K562 (cell line): ENCODE measurements at regions not wholly inside any gene's neighbourhood (a gene's known extent, or its start where the extent isn't known, plus 50 kb on each side); places are given as distances from the start of the nearest gene placed in this dataset.
A peak's percentile ranks its signal among the peaks of the same experiment; 100 is the strongest.

Source experiments
- ATAC-seq: fragments of 200-7000 bp; cut with Tn5 transposase; 3 replicates; pipeline ENCODE4 v1.9.1; 2020; ENCODE audit warnings: moderate library complexity
- BruUV-seq: library from RNA; stranded (reverse); fragments of 400-500 nt; replicated peaks from 2 replicates; lab custom pipeline; 2021; lab: Mats Ljungman, UMichigan
- CTCF ChIA-PET: fragments of 300-600 bp; formaldehyde crosslinking; extraction: SDS; loops from one replicate; lab custom pipeline; 2021; ENCODE audit warnings: low intra/inter-chr PET ratio; lab: Yijun Ruan, JAX
- POLR2A ChIA-PET: fragments of 300-600, 350-650 bp; sonication (Branson Sonifier 250); formaldehyde crosslinking; extraction: SDS; loops from one replicate; lab custom pipeline; 2021; ENCODE audit warnings: antibody characterized with exemption, inconsistent platforms; lab: Yijun Ruan, JAX
- DNase-seq, 4 experiments: peaks; one replicate each; pipeline versions ENCODE4 v3.0.0 to v3.0.0-alpha.2; 2011 to 2018; ENCODE audit warnings: low spot score in 3 of 4, mixed read lengths in 3 of 4; ENCODE audit errors: extremely low read depth in 1 of 4
- FAIRE-seq: peaks from 2 replicates; lab custom pipeline; 2011; peaks lifted over from hg19 to GRCh38; lab: Jason Lieb, UNC
- H2AFZ ChIP-seq: 2 replicates; pipeline ENCODE4 v1.6.0; 2011; ENCODE audit warnings: low read depth, low read length, control low read depth, inconsistent platforms
- H3K27ac ChIP-seq: fragments of 200-600 bp; 3 replicates; pipeline ENCODE4 v1.8.0; 2011; ENCODE audit warnings: low read depth, mild to moderate bottlenecking, control low read depth, inconsistent platforms, low read length, moderate library complexity, mixed read lengths; ENCODE audit errors: extremely low read depth
- H3K27me3 ChIP-seq, 2 experiments: fragments of 300-600 bp in 1 of 2; 2 replicates in 1 of 2; 3 replicates in 1 of 2; pipeline versions ENCODE4 v1.6.0 to v1.8.0; 2011; ENCODE audit warnings: inconsistent platforms in 2 of 2, low read length in 2 of 2, mild to moderate bottlenecking in 1 of 2, mixed read lengths in 1 of 2, moderate library complexity in 1 of 2; ENCODE audit not compliant: control insufficient read depth in 2 of 2, insufficient read depth in 2 of 2
- H3K36me3 ChIP-seq: fragments of 300-600 bp; 3 replicates; pipeline ENCODE4 v1.8.0; 2011; ENCODE audit warnings: mild to moderate bottlenecking, low read length, inconsistent platforms; ENCODE audit not compliant: control insufficient read depth, insufficient read depth
- H3K4me1 ChIP-seq, 2 experiments: fragments of 200-600 bp in 1 of 2; replicated peaks in 1 of 2; 2 replicates in 1 of 2; 3 replicates in 1 of 2; pipeline versions ENCODE4 v1.5.1 to v1.8.0; 2011; ENCODE audit warnings: inconsistent platforms in 2 of 2, low read length in 2 of 2, mild to moderate bottlenecking in 1 of 2, mixed read lengths in 1 of 2, moderate library complexity in 1 of 2; ENCODE audit not compliant: control insufficient read depth in 2 of 2, insufficient read depth in 2 of 2
- H3K4me2 ChIP-seq: 2 replicates; pipeline ENCODE4 v1.6.1; 2011; ENCODE audit warnings: low read length, control low read depth, inconsistent platforms, mixed read lengths; ENCODE audit not compliant: insufficient read depth
- H3K4me3 ChIP-seq: fragments of 200-600 bp; sonication (generic), shearing (Covaris generic); 2 replicates; pipeline ENCODE4 v1.5.1; 2016; ENCODE audit warnings: control low read depth, inconsistent platforms
- H3K79me2 ChIP-seq: fragments of 200-600 bp; 3 replicates; pipeline ENCODE4 v1.8.0; 2011; ENCODE audit warnings: low read length, inconsistent platforms; ENCODE audit not compliant: control insufficient read depth, insufficient read depth
- H3K9ac ChIP-seq, 2 experiments: 2 replicates each; pipeline versions ENCODE4 v1.6.0 to v1.6.1; 2011; ENCODE audit warnings: low read depth in 2 of 2, low read length in 2 of 2, control low read depth in 1 of 2, inconsistent platforms in 1 of 2, mild to moderate bottlenecking in 1 of 2, mixed read lengths in 1 of 2; ENCODE audit not compliant: insufficient read depth in 1 of 2
- H3K9me1 ChIP-seq: one replicate; pipeline ENCODE4 v1.6.0; 2011; ENCODE audit warnings: inconsistent platforms, mild to moderate bottlenecking, low read length, moderate library complexity; ENCODE audit not compliant: control insufficient read depth, insufficient read depth
- H3K9me3 ChIP-seq: replicated peaks from 2 replicates; pipeline ENCODE4 v1.5.1; 2011; ENCODE audit warnings: low read depth, low read length, inconsistent platforms; ENCODE audit not compliant: control insufficient read depth, insufficient read depth
- H4K20me1 ChIP-seq: replicated peaks from 2 replicates; pipeline ENCODE4 v1.6.1; 2011; ENCODE audit warnings: low read length, inconsistent platforms, mixed read lengths; ENCODE audit not compliant: control insufficient read depth, insufficient read depth
- EHMT2 ChIP-seq: fragments of 450-650 bp; IDR thresholded peaks from 2 replicates; pipeline ENCODE4 v1.6.1; 2018; ENCODE audit warnings: antibody characterized with exemption
- EP300 ChIP-seq: IDR thresholded peaks from 2 replicates; pipeline ENCODE4 v1.6.1; 2012; ENCODE audit warnings: low read length, improper control_type of control experiment
- SPI1 ChIP-seq: IDR thresholded peaks from 2 replicates; pipeline ENCODE4 v1.6.1; 2011; ENCODE audit warnings: low read depth, low read length, control low read depth, borderline replicate concordance
- ZNF124 ChIP-seq: sonication (generic); formaldehyde crosslinking; IDR thresholded peaks from 2 replicates; pipeline ENCODE4 v1.8.1; 2022; ENCODE audit warnings: missing genetic modification reagents
- ZNF589 ChIP-seq: fragments of 200-800 bp; sonication (Bioruptor generic); IDR thresholded peaks from 2 replicates; pipeline ENCODE4 v1.6.1; 2016; ENCODE audit warnings: low read depth, missing genetic modification characterization, missing compliant biosample characterization
- WGBS: fragments of 100-300 bp; shearing (Covaris generic); methylation state at CpG from one replicate; pipeline ENCODE4 v1.1.6; 2016; ENCODE audit warnings: low coverage, mixed read lengths; ENCODE audit not compliant: insufficient coverage; ENCODE audit errors: missing lambda C conversion rate; 5-methylcytosine and 5-hydroxymethylcytosine counted together
- in situ Hi-C: fragments of 300-500 bp; cut with MboI; formaldehyde crosslinking; loops from 4 replicates; pipeline ENCODE4 v1.15.0; 2018; ENCODE audit warnings: inconsistent platforms, mixed read lengths
- intact Hi-C: fragments of 100-400 bp; cut with micrococcal nuclease; formaldehyde crosslinking; loops from 2 replicates; pipeline ENCODE4 v1.14.2; 2022
- TF ChIP-seq, protein P1 (sequence below): sonication (generic); formaldehyde crosslinking; IDR thresholded peaks from 2 replicates; pipeline ENCODE4 v1.9.0; 2022; ENCODE audit warnings: mild to moderate bottlenecking, missing genetic modification reagents

GRCh38 chr2:176601066-176601465, 331.8 kb downstream of the MTX2 start:
- in situ Hi-C loops, result no loop called here
- Histone ChIP-seq H3K4me3 (no peak overlapping the region), H3K9ac (no peak overlapping the region), H3K36me3 (no peaks in the 10 kb centered on the region), H3K9me1 (no peaks in the 10 kb centered on the region), H4K20me1 (no peaks in the 10 kb centered on the region), H2AFZ (no peak overlapping the region), H3K79me2 (no peaks in the 10 kb centered on the region), H3K9me3 (no peaks in the 10 kb centered on the region), H3K27me3 (no peaks in the 10 kb centered on the region; a peak in 1 of 5 replicates), H3K4me1 (no peaks in the 10 kb centered on the region), H3K4me2 (no peak overlapping the region), H3K27ac (no peak overlapping the region)
- WGBS, result 0% methylated on average over 2 of the region's 2 CpGs
- intact Hi-C loops, result no loop called here
- no peak for TF ChIP-seq ZNF589
- TF ChIP-seq, protein P1, sequence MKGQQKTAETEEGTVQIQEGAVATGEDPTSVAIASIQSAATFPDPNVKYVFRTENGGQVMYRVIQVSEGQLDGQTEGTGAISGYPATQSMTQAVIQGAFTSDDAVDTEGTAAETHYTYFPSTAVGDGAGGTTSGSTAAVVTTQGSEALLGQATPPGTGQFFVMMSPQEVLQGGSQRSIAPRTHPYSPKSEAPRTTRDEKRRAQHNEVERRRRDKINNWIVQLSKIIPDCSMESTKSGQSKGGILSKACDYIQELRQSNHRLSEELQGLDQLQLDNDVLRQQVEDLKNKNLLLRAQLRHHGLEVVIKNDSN (CRISPR knock-in tag), result no peak
- ChIA-PET POLR2A (no interaction called here), CTCF (no interaction called here)
- ATAC-seq (no peak), FAIRE-seq (no peak), DNase-seq (no peak)
- no TSS peak for BruUV-seq

DNA sequence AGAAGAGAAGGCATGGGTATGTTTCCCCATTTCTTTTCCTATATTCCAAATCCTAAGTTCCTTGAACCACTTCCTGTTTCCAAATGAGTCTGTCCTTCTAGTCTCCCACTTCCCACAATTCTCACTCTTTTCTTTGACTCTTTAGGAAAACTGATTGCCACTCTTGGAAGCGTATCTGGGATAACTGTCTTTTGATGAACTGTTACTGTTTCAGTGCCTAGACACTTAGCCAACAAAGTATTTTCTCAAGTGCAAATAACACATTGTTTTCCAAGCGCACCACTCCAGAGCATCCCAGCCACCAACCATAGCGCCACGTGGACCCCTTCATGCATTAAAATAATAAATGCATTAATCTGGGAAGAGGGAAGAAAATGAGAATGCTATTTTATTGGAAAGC, 342.8 kb downstream of the MTX2 start:
- Histone ChIP-seq H3K4me3 (no peak overlapping the region), H3K27me3 (no peaks in the 10 kb centered on the region), H3K4me2 (no peak overlapping the region), H3K79me2 (no peaks in the 10 kb centered on the region), H3K9me3 (no peaks in the 10 kb centered on the region), H3K4me1 (no peaks in the 10 kb centered on the region; a peak in 1 of 5 replicates), H3K9me1 (no peaks in the 10 kb centered on the region), H4K20me1 (no peaks in the 10 kb centered on the region), H3K36me3 (no peaks in the 10 kb centered on the region), H2AFZ (no peak overlapping the region), H3K27ac (no peak overlapping the region), H3K9ac (no peak overlapping the region)
- in situ Hi-C loops, result no loop called here
- DNase-seq (no peak), ATAC-seq (no peak), FAIRE-seq (no peak)
- POLR2A ChIA-PET, result no interaction called here
- WGBS, result 3% methylated on average over 4 of the region's 4 CpGs
- TF ChIP-seq EP300 (no peak), SPI1 (0 out of 2 replicates have a peak, but pooled peaks have one; percentile 8), EHMT2 (no peak), ZNF124 (no peak)
- intact Hi-C loops, result no loop called here
- no TSS peak for BruUV-seq
- CTCF ChIA-PET, result no interaction called here
